PFSK-1 (cell line): ENCODE measurements at regions not wholly inside any gene's neighbourhood (a gene's known extent, or its start where the extent isn't known, plus 50 kb on each side); places are given as distances from the start of the nearest gene placed in this dataset.

Source experiments
- POLR2AphosphoS5 ChIP-seq: IDR thresholded peaks from 2 replicates; pipeline ENCODE4 v1.6.1; 2012; ENCODE audit warnings: low read depth, mild to moderate bottlenecking, control low read depth, low read length, moderate library complexity
- SIN3A ChIP-seq: IDR thresholded peaks from 2 replicates; pipeline ENCODE4 v1.6.1; 2012; ENCODE audit warnings: mild to moderate bottlenecking, low read length, moderate library complexity, borderline replicate concordance; ENCODE audit not compliant: insufficient read depth
- TF ChIP-seq, protein P1 (sequence below), 2 experiments: IDR thresholded peaks; 2 replicates each; pipeline versions ENCODE4 v1.6.1 to v1.8.0; 2011 to 2012; ENCODE audit warnings: low read depth in 2 of 2, low read length in 2 of 2, control low read depth in 1 of 2, inconsistent platforms in 1 of 2, mild to moderate bottlenecking in 1 of 2, moderate library complexity in 1 of 2; ENCODE audit not compliant: insufficient read depth in 1 of 2

GRCh38 chr21:16751695-16752474 is 761.0 kb upstream of the CXADR start:
- TF ChIP-seq, protein P1, sequence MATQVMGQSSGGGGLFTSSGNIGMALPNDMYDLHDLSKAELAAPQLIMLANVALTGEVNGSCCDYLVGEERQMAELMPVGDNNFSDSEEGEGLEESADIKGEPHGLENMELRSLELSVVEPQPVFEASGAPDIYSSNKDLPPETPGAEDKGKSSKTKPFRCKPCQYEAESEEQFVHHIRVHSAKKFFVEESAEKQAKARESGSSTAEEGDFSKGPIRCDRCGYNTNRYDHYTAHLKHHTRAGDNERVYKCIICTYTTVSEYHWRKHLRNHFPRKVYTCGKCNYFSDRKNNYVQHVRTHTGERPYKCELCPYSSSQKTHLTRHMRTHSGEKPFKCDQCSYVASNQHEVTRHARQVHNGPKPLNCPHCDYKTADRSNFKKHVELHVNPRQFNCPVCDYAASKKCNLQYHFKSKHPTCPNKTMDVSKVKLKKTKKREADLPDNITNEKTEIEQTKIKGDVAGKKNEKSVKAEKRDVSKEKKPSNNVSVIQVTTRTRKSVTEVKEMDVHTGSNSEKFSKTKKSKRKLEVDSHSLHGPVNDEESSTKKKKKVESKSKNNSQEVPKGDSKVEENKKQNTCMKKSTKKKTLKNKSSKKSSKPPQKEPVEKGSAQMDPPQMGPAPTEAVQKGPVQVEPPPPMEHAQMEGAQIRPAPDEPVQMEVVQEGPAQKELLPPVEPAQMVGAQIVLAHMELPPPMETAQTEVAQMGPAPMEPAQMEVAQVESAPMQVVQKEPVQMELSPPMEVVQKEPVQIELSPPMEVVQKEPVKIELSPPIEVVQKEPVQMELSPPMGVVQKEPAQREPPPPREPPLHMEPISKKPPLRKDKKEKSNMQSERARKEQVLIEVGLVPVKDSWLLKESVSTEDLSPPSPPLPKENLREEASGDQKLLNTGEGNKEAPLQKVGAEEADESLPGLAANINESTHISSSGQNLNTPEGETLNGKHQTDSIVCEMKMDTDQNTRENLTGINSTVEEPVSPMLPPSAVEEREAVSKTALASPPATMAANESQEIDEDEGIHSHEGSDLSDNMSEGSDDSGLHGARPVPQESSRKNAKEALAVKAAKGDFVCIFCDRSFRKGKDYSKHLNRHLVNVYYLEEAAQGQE (IDR thresholded peaks at IDR 0.05; ENCODE audit: insufficient read depth in 1 of 2, low read depth in 2 of 2, low read length in 2 of 2): no peak
- no peak for TF ChIP-seq SIN3A
- TF ChIP-seq POLR2AphosphoS5: no peak
